Epithelial cell of esophagus (primary cell): ENCODE measurements at regions not wholly inside any gene's neighbourhood (a gene's known extent, or its start where the extent isn't known, plus 50 kb on each side); places are given as distances from the start of the nearest gene placed in this dataset.
A peak's percentile ranks its signal among the peaks of the same experiment; 100 is the strongest.

Source experiments
- DNase-seq: peaks from one replicate; pipeline ENCODE4 v3.0.0; 2010; ENCODE audit warnings: low read depth
- H3K4me3 ChIP-seq: 2 replicates; pipeline ENCODE4 v1.5.1; 2011; ENCODE audit warnings: mild to moderate bottlenecking, low read length, control low read depth
- TF ChIP-seq, protein P1 (sequence below): IDR thresholded peaks from 2 replicates; pipeline ENCODE4 v1.5.1; 2011; ENCODE audit warnings: low read depth, mild to moderate bottlenecking, low read length, control low read depth, inconsistent platforms; ENCODE audit not compliant: insufficient read depth; ENCODE audit errors: missing control alignments

DNA sequence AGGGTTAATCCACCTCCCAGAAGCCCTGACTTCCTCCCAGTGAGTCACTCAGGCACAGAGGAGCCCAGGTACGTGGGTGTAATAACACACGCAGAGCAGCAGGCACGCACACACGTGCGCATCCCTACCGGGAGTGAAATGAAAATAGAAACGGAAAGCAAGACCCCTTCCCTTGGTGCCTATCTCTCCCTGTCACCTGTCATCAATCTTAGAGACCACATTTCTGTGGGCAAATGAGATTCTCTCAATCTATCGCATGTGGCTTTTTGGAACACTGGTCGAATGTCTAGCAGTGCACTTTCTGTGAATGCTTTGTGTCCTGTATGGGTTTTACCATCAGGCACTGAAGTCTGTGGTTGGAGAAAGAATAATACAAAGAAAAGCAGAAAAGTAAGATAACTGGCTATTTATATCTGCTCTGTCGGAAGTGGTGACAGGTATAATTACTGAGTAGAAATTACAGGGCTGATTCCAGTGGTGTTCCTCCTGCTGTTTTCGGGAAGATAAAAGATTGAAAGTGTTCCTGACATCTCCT is 137.7 kb upstream of the GRIA1 start:
- H3K4me3 ChIP-seq, result no peak overlapping the region
- TF ChIP-seq, protein P1, sequence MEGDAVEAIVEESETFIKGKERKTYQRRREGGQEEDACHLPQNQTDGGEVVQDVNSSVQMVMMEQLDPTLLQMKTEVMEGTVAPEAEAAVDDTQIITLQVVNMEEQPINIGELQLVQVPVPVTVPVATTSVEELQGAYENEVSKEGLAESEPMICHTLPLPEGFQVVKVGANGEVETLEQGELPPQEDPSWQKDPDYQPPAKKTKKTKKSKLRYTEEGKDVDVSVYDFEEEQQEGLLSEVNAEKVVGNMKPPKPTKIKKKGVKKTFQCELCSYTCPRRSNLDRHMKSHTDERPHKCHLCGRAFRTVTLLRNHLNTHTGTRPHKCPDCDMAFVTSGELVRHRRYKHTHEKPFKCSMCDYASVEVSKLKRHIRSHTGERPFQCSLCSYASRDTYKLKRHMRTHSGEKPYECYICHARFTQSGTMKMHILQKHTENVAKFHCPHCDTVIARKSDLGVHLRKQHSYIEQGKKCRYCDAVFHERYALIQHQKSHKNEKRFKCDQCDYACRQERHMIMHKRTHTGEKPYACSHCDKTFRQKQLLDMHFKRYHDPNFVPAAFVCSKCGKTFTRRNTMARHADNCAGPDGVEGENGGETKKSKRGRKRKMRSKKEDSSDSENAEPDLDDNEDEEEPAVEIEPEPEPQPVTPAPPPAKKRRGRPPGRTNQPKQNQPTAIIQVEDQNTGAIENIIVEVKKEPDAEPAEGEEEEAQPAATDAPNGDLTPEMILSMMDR, result no peak
- peak; percentile 71 for DNase-seq

DNA sequence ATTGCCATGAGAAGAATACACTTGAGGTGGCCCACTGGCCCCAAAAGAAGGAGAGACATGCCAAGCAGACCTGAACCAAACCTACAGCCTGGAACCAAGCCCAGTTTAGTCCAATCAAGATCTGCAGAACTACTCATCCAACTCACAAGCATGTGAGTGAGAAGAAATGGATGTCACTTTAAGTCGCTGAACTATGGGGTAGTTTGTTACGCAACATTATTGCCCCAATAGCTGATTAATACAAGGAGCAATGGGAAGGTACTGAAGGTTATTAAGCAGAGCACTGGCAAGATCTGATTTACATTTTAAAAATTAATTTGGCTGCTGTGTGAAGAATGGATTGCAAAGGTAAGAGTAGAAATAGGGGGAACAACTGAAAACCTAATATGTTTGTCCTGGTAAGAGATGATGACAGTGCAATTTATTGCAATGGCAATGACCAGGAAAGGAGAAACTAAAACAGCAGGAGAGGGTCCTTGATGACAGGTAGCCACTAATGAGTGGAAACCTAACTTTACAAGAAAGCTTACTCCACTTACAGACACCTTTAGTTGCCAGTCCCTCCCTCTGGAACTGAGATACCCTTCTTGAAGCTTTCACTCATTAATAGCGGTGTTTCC is 132.9 kb upstream of the GRIA1 start:
- TF ChIP-seq, protein P1, result no peak
- no peak overlapping the region for H3K4me3 ChIP-seq
- DNase-seq, result no peak

DNA sequence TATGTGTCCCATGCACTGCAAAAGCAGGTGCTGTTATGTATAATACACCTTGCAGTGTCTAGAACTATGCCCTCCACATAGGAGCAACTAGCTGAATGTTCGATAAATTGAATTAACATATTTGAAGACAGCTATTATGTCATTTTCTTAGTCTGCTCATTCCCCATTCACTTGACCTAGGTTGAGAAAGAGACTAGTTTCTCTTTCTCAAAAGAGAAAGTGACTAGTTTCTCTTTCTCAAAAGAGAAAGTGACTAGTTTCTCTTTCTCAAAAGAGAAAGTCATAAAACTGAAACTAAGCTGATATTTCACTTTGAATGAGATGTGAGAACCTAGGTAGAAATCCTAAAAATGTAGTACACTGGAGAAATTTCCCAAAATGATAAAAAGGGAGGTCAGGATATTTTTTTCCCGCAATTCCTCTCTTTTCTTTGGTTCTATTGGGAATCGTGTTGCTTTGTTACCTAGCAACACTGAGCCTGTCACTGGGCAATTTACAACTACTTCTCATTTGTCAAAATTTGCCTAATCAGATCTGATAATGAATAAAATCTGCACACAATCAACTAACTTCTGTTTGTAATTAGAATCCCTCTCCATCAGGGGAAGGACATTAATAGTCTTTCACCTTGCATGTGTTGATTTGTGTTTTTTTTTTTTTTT is 132.0 kb upstream of the GRIA1 start:
- H3K4me3 ChIP-seq, result no peak overlapping the region
- no peak for DNase-seq
- TF ChIP-seq, protein P1, result no peak

DNA sequence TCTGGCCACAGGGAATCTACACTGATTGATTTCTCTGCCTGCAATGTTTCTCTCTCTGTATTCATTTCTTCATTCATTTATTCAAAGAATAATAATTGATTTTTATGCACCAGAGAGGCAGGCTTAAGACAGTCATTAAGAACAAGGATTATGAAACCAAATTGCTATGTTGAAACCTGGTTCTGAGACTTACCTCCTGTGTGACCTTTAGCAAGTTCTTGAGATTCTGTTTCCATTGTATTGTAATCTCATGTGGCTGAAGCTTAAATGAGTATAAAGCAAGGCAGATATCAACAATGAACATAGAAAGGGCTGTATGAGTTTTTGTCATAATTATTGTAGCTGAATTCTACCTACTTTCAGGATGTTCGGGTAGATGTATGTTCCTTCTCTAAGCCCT is 129.6 kb upstream of the GRIA1 start:
- H3K4me3 ChIP-seq, result no peak overlapping the region
- DNase-seq, result no peak
- TF ChIP-seq, protein P1, result no peak

DNA sequence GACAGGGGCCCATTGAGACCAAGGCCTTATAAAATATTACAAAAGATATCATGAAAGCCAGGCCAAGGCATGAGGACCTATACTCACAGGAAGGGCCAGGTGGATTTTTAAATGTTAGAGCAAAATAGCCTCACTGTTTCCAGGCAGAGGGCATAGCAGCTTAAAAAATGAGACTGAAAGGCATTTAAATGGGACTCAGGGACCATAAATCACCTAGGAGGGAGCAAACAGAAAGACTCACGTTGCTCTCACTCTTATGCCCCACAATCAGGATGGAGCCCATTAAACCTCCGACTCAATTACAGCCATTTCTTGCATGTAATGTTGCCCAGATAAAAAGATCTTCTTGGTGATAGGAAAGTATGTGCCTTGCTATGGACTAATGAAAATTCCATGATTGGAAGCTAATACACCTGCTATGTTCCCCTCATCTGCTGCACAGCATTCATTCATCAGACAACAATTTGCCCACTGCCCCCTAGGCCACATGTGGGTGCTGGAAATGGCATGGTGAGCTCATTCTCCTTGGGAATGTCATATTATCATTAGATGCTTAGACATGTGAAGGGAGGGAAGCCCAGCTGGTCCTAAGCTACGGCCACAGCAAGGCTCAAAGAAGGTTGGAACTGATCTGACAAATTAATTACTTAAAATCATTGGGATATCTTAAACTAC is 128.6 kb upstream of the GRIA1 start:
- TF ChIP-seq, protein P1, result no peak
- H3K4me3 ChIP-seq, result no peak overlapping the region
- no peak for DNase-seq

DNA sequence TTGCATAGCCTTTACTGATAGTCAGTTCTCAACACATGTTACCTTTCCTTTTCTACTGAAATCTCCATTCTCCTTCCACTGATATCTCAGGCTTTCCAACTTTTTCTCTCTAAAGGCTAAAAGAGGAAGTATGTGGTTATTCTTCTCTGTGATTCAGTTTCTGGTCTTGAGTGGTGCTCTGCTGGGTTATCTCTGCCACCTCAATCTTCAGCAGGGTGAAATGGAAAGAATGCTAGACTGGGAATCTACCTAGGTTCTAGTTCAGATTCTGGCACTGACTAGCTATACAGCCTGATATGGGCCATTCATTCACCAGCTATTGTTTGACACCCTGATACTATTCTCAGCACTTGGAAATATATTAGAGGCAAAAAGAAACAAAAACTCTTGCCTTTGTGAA is 124.9 kb upstream of the GRIA1 start:
- no peak for DNase-seq
- TF ChIP-seq, protein P1, result no peak
- no peak overlapping the region for H3K4me3 ChIP-seq
